ENCODE measurements at regions not wholly inside any gene's neighbourhood (a gene's known extent, or its start where the extent isn't known, plus 50 kb on each side); places are given as distances from the start of the nearest gene placed in this dataset.

DNA sequence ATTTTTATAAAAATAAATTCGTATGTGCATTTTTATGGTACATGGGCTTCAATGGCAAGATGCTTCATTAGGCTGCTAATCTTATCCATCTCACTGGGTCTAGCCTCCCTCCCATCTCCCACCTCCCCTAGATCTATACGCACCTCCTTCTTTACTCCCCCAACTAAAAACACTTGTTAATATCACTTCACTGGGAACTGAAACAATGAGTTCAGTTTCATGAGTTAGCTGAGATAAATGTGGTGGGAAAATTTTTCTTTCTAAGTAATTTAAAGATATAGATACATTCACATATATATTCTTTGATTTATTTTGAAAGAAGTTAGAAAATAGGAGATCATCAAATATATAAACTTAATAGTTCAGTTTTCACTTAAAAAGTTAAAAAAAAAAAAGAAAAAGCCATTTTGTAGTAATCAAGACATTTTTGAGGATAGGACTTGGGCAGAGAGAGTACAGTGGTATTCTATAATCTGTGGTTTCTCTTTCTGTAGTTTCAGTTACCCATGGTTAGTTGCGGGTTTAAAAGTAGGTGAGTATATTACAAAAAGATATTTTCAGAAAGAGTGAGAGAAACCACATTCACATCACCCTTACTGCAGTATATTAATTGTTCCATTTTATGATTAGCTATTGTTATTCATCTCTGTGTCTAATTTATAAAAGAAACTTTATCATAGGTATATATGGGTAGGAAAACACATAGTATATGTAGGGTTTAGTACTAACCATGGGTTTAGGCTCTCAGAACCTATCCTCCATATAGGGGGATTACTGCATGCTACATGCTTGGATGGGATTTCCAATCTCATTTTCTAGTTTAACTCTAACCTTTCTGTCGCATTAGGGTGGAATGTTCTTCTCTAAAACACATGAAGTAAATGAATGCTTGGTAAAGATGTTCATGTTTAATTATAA is 316.0 kb upstream of the CBLB start:
- TF ChIP-seq, protein P1, sequence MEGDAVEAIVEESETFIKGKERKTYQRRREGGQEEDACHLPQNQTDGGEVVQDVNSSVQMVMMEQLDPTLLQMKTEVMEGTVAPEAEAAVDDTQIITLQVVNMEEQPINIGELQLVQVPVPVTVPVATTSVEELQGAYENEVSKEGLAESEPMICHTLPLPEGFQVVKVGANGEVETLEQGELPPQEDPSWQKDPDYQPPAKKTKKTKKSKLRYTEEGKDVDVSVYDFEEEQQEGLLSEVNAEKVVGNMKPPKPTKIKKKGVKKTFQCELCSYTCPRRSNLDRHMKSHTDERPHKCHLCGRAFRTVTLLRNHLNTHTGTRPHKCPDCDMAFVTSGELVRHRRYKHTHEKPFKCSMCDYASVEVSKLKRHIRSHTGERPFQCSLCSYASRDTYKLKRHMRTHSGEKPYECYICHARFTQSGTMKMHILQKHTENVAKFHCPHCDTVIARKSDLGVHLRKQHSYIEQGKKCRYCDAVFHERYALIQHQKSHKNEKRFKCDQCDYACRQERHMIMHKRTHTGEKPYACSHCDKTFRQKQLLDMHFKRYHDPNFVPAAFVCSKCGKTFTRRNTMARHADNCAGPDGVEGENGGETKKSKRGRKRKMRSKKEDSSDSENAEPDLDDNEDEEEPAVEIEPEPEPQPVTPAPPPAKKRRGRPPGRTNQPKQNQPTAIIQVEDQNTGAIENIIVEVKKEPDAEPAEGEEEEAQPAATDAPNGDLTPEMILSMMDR (IDR thresholded peaks at IDR 0.05), result no peak
- Mint-ChIP-seq H3K9me3 (ENCODE audit: low read depth) (no peaks in the 10 kb centered on the region), H3K27ac (ENCODE audit: unreplicated experiment) (no peak overlapping the region), H3K4me3 (ENCODE audit: unreplicated experiment) (no peak overlapping the region), H3K4me1 (ENCODE audit: low read depth) (peaks cover 5% of the 10 kb centered on the region), H3K36me3 (ENCODE audit: low read depth) (no peaks in the 10 kb centered on the region), H3K27me3 (ENCODE audit: low read depth) (no peaks in the 10 kb centered on the region)
- no peak for DNase-seq (ENCODE audit: low spot score)

DNA sequence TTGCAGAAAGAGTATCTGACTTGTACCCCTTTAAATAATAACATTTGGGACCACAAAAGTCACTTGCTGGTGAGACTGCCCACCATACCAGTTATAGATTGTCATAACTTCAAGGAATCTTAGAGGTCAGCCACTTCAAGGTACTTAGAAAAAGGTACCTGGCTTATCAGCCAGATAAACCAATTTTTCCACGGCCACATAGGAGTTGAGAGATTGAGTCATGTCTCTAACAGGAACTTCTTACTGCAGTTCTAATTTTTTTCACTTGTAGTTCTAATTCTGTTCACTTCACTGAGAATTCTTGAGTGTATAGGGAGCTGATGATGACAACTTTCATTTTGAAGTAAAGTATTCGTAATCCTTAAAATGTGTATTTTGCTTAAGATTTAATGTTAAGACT is 317.1 kb upstream of the CBLB start:
- Mint-ChIP-seq H3K4me3 (ENCODE audit: unreplicated experiment) (no peak overlapping the region), H3K27ac (ENCODE audit: unreplicated experiment) (no peak overlapping the region), H3K27me3 (ENCODE audit: low read depth) (no peaks in the 10 kb centered on the region), H3K4me1 (ENCODE audit: low read depth) (peaks cover 5% of the 10 kb centered on the region), H3K36me3 (ENCODE audit: low read depth) (no peaks in the 10 kb centered on the region), H3K9me3 (ENCODE audit: low read depth) (no peaks in the 10 kb centered on the region)
- TF ChIP-seq, protein P1 (IDR thresholded peaks at IDR 0.05), result no peak
- DNase-seq (ENCODE audit: low spot score), result no peak

DNA sequence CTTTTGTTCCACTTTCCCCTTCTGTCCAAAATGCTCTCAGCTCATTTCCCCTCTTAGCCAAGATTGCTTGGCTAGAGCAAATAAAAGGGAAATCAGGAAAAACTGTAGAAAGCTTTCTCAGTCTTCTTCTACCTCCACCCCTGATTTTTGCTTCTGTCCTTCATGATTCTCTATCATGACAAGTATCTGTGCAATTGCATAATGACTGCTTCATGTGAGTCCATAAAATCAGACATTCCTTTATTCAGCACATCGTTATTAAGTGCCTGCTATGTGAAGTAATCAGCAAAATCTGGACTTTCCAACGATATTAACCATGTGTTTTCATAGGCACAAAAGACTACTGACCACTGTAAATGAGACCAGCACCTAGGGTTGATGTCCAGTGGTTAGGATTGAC is 321.5 kb upstream of the CBLB start:
- Mint-ChIP-seq H3K27ac (ENCODE audit: unreplicated experiment) (no peak overlapping the region), H3K9me3 (ENCODE audit: low read depth) (no peaks in the 10 kb centered on the region), H3K4me1 (ENCODE audit: low read depth) (peaks cover 3% of the 10 kb centered on the region), H3K4me3 (ENCODE audit: unreplicated experiment) (no peak overlapping the region), H3K27me3 (ENCODE audit: low read depth) (no peaks in the 10 kb centered on the region), H3K36me3 (ENCODE audit: low read depth) (no peaks in the 10 kb centered on the region)
- TF ChIP-seq, protein P1 (IDR thresholded peaks at IDR 0.05), result no peak
- no peak for DNase-seq (ENCODE audit: low spot score)

DNA sequence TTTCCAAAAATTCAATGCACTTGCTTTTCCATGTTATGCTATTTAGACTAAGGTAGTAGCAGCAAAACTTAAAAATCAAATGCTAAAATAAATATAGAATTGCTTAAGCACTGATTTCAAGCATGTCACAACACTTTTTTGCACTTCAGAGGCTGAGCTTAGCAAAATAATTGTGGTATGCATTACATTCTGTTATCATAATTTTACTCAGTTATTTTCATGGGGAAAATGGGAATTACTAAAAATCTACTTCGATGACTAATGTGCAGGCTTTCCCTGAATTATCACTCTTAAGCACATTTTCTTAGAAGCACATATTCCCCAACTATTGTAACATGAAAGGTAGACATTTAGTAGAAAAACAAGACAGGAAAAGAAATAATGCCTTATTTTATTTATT is 322.4 kb upstream of the CBLB start:
- Mint-ChIP-seq H3K27me3 (ENCODE audit: low read depth) (no peaks in the 10 kb centered on the region), H3K4me3 (ENCODE audit: unreplicated experiment) (no peak overlapping the region), H3K27ac (ENCODE audit: unreplicated experiment) (no peak overlapping the region), H3K36me3 (ENCODE audit: low read depth) (no peaks in the 10 kb centered on the region), H3K9me3 (ENCODE audit: low read depth) (no peaks in the 10 kb centered on the region), H3K4me1 (ENCODE audit: low read depth) (peaks cover 3% of the 10 kb centered on the region)
- no peak for DNase-seq (ENCODE audit: low spot score)
- TF ChIP-seq, protein P1 (IDR thresholded peaks at IDR 0.05), result no peak

DNA sequence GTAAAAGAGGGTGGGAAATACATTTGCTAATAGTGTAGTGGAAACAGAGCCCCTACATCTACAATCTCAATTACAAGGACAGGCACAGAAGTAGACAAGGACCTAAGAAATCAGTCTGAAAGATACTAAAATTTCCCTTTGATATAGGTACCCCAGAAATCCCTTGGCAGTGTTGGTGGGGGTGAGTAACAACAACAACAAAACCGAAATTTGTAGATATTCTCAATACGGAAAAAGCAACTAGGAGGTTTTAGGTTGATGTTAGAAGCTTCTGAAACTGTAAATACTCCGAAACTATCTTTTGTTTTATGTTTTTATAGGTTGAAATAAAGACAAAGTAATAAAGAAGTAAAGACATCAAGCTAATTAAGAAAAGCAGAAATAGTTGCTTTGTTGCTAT is 323.1 kb upstream of the CBLB start:
- TF ChIP-seq, protein P1 (IDR thresholded peaks at IDR 0.05), result no peak
- no peak for DNase-seq (ENCODE audit: low spot score)
- no peak overlapping the region for H3K4me3 Mint-ChIP-seq (ENCODE audit: unreplicated experiment)
- H3K36me3 Mint-ChIP-seq (ENCODE audit: low read depth), result no peaks in the 10 kb centered on the region
- H3K27ac Mint-ChIP-seq (ENCODE audit: unreplicated experiment), result no peak overlapping the region
- H3K4me1 Mint-ChIP-seq (ENCODE audit: low read depth), result peaks cover 3% of the 10 kb centered on the region
- H3K9me3 Mint-ChIP-seq (ENCODE audit: low read depth), result peaks cover 3% of the 10 kb centered on the region
- no peaks in the 10 kb centered on the region for H3K27me3 Mint-ChIP-seq (ENCODE audit: low read depth)

Measured in chondrocyte (in vitro differentiated cells).